PFSK-1 (cell line): ENCODE measurements at regions not wholly inside any gene's neighbourhood (a gene's known extent, or its start where the extent isn't known, plus 50 kb on each side); places are given as distances from the start of the nearest gene placed in this dataset.

Experiments
- POLR2AphosphoS5 ChIP-seq: IDR thresholded peaks from 2 replicates; pipeline ENCODE4 v1.6.1; 2012; ENCODE audit warnings: low read depth, mild to moderate bottlenecking, control low read depth, low read length, moderate library complexity
- REST ChIP-seq, 2 experiments: IDR thresholded peaks; 2 replicates each; pipeline versions ENCODE4 v1.6.1 to v1.8.0; 2011 to 2012; ENCODE audit warnings: low read depth in 2 of 2, low read length in 2 of 2, control low read depth in 1 of 2, inconsistent platforms in 1 of 2, mild to moderate bottlenecking in 1 of 2, moderate library complexity in 1 of 2; ENCODE audit not compliant: insufficient read depth in 1 of 2
- SIN3A ChIP-seq: IDR thresholded peaks from 2 replicates; pipeline ENCODE4 v1.6.1; 2012; ENCODE audit warnings: mild to moderate bottlenecking, low read length, moderate library complexity, borderline replicate concordance; ENCODE audit not compliant: insufficient read depth
- TAF1 ChIP-seq: IDR thresholded peaks from 2 replicates; pipeline ENCODE4 v1.6.1; 2012; ENCODE audit warnings: low read length, control low read depth, borderline replicate concordance; ENCODE audit not compliant: insufficient read depth

DNA sequence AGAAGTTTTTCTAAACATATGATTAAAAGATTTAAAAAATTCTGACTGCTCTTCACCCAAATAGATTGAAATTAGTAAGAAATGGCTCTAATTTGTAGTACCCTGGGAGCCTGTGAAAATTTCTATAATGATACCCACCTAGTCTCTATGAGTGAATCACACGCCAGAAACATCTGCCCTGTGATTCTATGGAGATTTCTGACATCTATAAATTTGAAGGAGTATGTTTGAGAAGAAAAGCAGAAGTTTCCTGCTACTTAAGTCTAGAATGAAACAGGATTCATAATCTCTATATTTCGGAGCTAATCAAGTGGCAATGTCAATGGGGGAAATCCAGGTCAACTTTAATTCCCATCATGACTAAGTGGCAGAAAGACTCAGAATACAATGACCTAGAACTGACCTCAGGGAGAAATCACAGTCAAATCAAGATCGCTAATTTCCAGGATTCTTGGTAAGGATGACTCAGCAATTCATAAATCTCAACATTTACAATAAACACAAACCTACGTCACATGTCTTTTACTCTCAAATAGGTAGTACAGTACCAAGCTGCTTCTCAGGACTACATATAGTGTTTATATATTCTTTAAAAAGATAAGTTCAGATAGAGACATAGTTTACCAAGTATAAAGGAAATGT is 186.2 kb upstream of the TNFAIP3 start:
- no peak for TF ChIP-seq POLR2AphosphoS5
- no peak for TF ChIP-seq TAF1
- TF ChIP-seq SIN3A: no peak
- no peak for TF ChIP-seq REST (IDR thresholded peaks at IDR 0.05; ENCODE audit: insufficient read depth in 1 of 2, low read depth in 2 of 2, low read length in 2 of 2)
